ENCODE measurements at regions not wholly inside any gene's neighbourhood (a gene's known extent, or its start where the extent isn't known, plus 50 kb on each side); places are given as distances from the start of the nearest gene placed in this dataset.

DNA sequence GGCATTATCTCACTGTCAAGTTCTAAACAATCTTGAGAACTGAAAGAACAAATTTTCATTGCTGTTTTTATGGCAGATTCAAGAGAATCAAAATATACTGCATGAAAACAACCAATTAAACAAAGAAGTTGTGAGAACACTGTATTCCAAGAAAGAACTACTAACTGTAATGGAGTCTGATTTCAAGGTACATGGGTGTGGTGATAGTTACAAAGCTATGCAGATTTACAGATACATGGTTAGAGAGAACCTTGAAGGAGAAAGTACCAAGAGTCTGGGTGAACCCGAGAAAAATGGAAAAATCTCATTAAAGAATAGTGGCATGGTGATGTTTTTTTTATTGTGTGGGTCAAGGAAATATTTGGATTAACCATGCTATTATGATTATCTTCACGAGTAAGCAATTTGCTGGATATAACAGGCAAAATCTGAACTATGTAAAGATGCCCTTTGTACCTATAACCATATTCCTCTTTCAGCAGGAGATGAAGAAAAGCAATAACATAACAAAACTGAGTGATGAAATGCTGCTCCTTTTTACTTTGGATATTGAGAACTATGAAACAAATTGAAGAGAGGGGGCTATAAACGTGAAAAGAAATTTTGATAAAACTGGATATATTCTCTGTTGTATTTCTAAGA, 100.4 kb downstream of the PLSCR2 start:
- TF ChIP-seq, protein P1, sequence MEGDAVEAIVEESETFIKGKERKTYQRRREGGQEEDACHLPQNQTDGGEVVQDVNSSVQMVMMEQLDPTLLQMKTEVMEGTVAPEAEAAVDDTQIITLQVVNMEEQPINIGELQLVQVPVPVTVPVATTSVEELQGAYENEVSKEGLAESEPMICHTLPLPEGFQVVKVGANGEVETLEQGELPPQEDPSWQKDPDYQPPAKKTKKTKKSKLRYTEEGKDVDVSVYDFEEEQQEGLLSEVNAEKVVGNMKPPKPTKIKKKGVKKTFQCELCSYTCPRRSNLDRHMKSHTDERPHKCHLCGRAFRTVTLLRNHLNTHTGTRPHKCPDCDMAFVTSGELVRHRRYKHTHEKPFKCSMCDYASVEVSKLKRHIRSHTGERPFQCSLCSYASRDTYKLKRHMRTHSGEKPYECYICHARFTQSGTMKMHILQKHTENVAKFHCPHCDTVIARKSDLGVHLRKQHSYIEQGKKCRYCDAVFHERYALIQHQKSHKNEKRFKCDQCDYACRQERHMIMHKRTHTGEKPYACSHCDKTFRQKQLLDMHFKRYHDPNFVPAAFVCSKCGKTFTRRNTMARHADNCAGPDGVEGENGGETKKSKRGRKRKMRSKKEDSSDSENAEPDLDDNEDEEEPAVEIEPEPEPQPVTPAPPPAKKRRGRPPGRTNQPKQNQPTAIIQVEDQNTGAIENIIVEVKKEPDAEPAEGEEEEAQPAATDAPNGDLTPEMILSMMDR (IDR thresholded peaks at IDR 0.05; ENCODE audit: borderline replicate concordance, extremely low read depth, low read length, poor library complexity, severe bottlenecking), result no peak
- no peak for TF ChIP-seq EZH2 (IDR thresholded peaks at IDR 0.05; ENCODE audit: borderline replicate concordance, low read depth, low read length, severe bottlenecking)

Measured in DND-41 (cell line).